ENCODE measurements at regions not wholly inside any gene's neighbourhood (a gene's known extent, or its start where the extent isn't known, plus 50 kb on each side); places are given as distances from the start of the nearest gene placed in this dataset.

- Histone ChIP-seq H3K9me2 (replicated peaks; ENCODE audit: low read length) (no peaks in the 10 kb centered on the region), H2AFZ (ENCODE audit: low read length) (no peak overlapping the region), H3K9me3 (ENCODE audit: low read length) (no peaks in the 10 kb centered on the region), H3K4me3 (ENCODE audit: low read length) (no peak overlapping the region), H3K9ac (ENCODE audit: low read length) (no peak overlapping the region), H3K4me2 (ENCODE audit: low read length) (no peak overlapping the region), H4K20me1 (ENCODE audit: low read length) (no peaks in the 10 kb centered on the region), H3K4me1 (ENCODE audit: insufficient read depth, low read length) (peaks cover 11% of the 10 kb centered on the region; the same call in 1 of the 2 replicates), H3K27ac (ENCODE audit: low read length) (no peak overlapping the region), H3K79me2 (ENCODE audit: low read length) (no peaks in the 10 kb centered on the region), H3K36me3 (ENCODE audit: low read depth, low read length) (no peaks in the 10 kb centered on the region), H3K27me3 (ENCODE audit: low read length) (no peaks in the 10 kb centered on the region), H3F3A (ENCODE audit: low read length, unreplicated experiment) (no peaks in the 10 kb centered on the region)
- TF ChIP-seq EZH2phosphoT487 (IDR thresholded peaks at IDR 0.05; ENCODE audit: borderline replicate concordance, low read length) = no peak
- no peak for TF ChIP-seq EZH2 (IDR thresholded peaks at IDR 0.05; ENCODE audit: low read length, unreplicated experiment)
- no peak for TF ChIP-seq CTCF (conservative IDR thresholded peaks at IDR 0.05; ENCODE audit: low read depth, low read length)
- ChIA-PET POLR2A (ENCODE audit: unreplicated experiment) (no interaction called here), CTCF (no interaction called here)
- ATAC-seq (no peak), DNase-seq (no peak)
- no TSS peak for BruUV-seq (replicated peaks)
- intact Hi-C loops (cut with micrococcal nuclease) = no loop called here
Measured at GRCh38 chr2:145654156-145654555, 1134.2 kb upstream of the ZEB2 start.

- Histone ChIP-seq H3F3A (ENCODE audit: low read length, unreplicated experiment) (no peaks in the 10 kb centered on the region), H3K9ac (ENCODE audit: low read length) (no peak overlapping the region), H3K9me2 (replicated peaks; ENCODE audit: low read length) (no peaks in the 10 kb centered on the region), H3K27ac (ENCODE audit: low read length) (no peak overlapping the region), H3K79me2 (ENCODE audit: low read length) (no peaks in the 10 kb centered on the region), H3K36me3 (ENCODE audit: low read depth, low read length) (no peaks in the 10 kb centered on the region), H4K20me1 (ENCODE audit: low read length) (no peaks in the 10 kb centered on the region), H3K27me3 (ENCODE audit: low read length) (no peaks in the 10 kb centered on the region), H3K4me1 (ENCODE audit: insufficient read depth, low read length) (peaks cover 11% of the 10 kb centered on the region; the same call in 1 of the 2 replicates), H2AFZ (ENCODE audit: low read length) (no peak overlapping the region), H3K9me3 (ENCODE audit: low read length) (no peaks in the 10 kb centered on the region), H3K4me3 (ENCODE audit: low read length) (no peak overlapping the region), H3K4me2 (ENCODE audit: low read length) (no peak overlapping the region)
- CTCF ChIA-PET = no interaction called here
- no peak for TF ChIP-seq CTCF (conservative IDR thresholded peaks at IDR 0.05; ENCODE audit: low read depth, low read length)
- TF ChIP-seq EZH2 (IDR thresholded peaks at IDR 0.05; ENCODE audit: low read length, unreplicated experiment) = no peak
- no peak for TF ChIP-seq EZH2phosphoT487 (IDR thresholded peaks at IDR 0.05; ENCODE audit: borderline replicate concordance, low read length)
- POLR2A ChIA-PET (ENCODE audit: unreplicated experiment) = no interaction called here
- intact Hi-C loops (cut with micrococcal nuclease) = no loop called here
- BruUV-seq (replicated peaks) = no TSS peak
- no peak for DNase-seq
- ATAC-seq = no peak
Measured at GRCh38 chr2:145653553-145653952, 1133.6 kb upstream of the ZEB2 start.

- no peak overlapping the region for H3K9ac ChIP-seq (ENCODE audit: low read length)
- H3K4me3 ChIP-seq (ENCODE audit: low read length) = no peak overlapping the region
- TF ChIP-seq EZH2phosphoT487 (IDR thresholded peaks at IDR 0.05; ENCODE audit: borderline replicate concordance, low read length) (no peak), CTCF (conservative IDR thresholded peaks at IDR 0.05; ENCODE audit: low read depth, low read length) (no peak), EZH2 (IDR thresholded peaks at IDR 0.05; ENCODE audit: low read length, unreplicated experiment) (no peak)
- no TSS peak for BruUV-seq (replicated peaks)
- ATAC-seq (no peak), DNase-seq (peak; percentile 51)
- CTCF ChIA-PET = no interaction called here
- no peak overlapping the region for H2AFZ ChIP-seq (ENCODE audit: low read length)
- H3K9me2 ChIP-seq (replicated peaks; ENCODE audit: low read length) = no peaks in the 10 kb centered on the region
- intact Hi-C loops (cut with micrococcal nuclease) = no loop called here
- H3K79me2 ChIP-seq (ENCODE audit: low read length) = no peaks in the 10 kb centered on the region
- no peak overlapping the region for H3K27ac ChIP-seq (ENCODE audit: low read length)
- no peaks in the 10 kb centered on the region for H3K36me3 ChIP-seq (ENCODE audit: low read depth, low read length)
- POLR2A ChIA-PET (ENCODE audit: unreplicated experiment) = no interaction called here
- H3K4me2 ChIP-seq (ENCODE audit: low read length) = no peak overlapping the region
- H3F3A ChIP-seq (ENCODE audit: low read length, unreplicated experiment) = no peaks in the 10 kb centered on the region
- H4K20me1 ChIP-seq (ENCODE audit: low read length) = no peaks in the 10 kb centered on the region
- peaks cover 11% of the 10 kb centered on the region; the same call in 1 of the 2 replicates for H3K4me1 ChIP-seq (ENCODE audit: insufficient read depth, low read length)
- H3K27me3 ChIP-seq (ENCODE audit: low read length) = no peaks in the 10 kb centered on the region
- no peaks in the 10 kb centered on the region for H3K9me3 ChIP-seq (ENCODE audit: low read length)
Measured at GRCh38 chr2:145652571-145653545, 1132.9 kb upstream of the ZEB2 start.

Measured in PC-3 (cell line).